ENCODE measurements at regions not wholly inside any gene's neighbourhood (a gene's known extent, or its start where the extent isn't known, plus 50 kb on each side); places are given as distances from the start of the nearest gene placed in this dataset.
A peak's percentile ranks its signal among the peaks of the same experiment; 100 is the strongest.
"Not testable (repeated sequence)": the region's sequence is repeated elsewhere in the genome, so short reads cannot be mapped to it uniquely, and the experiment has no call there.

GRCh38 chr6:141498977-141499376 lies 633.7 kb upstream of the GJE1 start:
- DNase-seq (ENCODE audit: low read depth): no peak

- DNase-seq (ENCODE audit: low read depth): no peak
Measured at GRCh38 chr6:141492521-141493284, 640.0 kb upstream of the GJE1 start.

- no peak for DNase-seq (ENCODE audit: low read depth)
Measured at GRCh38 chr6:141491684-141492083, 641.0 kb upstream of the GJE1 start.

GRCh38 chr6:141490982-141491381 lies 641.7 kb upstream of the GJE1 start:
- DNase-seq (ENCODE audit: low read depth): no peak

- no peak for DNase-seq (ENCODE audit: low read depth)
Measured at GRCh38 chr6:141488488-141488887, 644.2 kb upstream of the GJE1 start.

GRCh38 chr6:141486942-141487341 lies 645.8 kb upstream of the GJE1 start:
- DNase-seq (ENCODE audit: low read depth): no peak

GRCh38 chr6:141484711-141485110 lies 648.0 kb upstream of the GJE1 start:
- DNase-seq (ENCODE audit: low read depth): no peak

- DNase-seq (ENCODE audit: low read depth): peak; percentile 87
Measured at GRCh38 chr6:141483598-141484061, 649.1 kb upstream of the GJE1 start.

GRCh38 chr6:141482796-141483597 lies 649.7 kb upstream of the GJE1 start:
- no peak for DNase-seq (ENCODE audit: low read depth)

GRCh38 chr6:141475259-141475658 lies 657.5 kb upstream of the GJE1 start:
- DNase-seq (ENCODE audit: low read depth): no peak

GRCh38 chr6:141472162-141472928 lies 660.4 kb upstream of the GJE1 start:
- no peak for DNase-seq (ENCODE audit: low read depth)

GRCh38 chr6:141470810-141471209 lies 661.9 kb upstream of the GJE1 start:
- no peak for DNase-seq (ENCODE audit: low read depth)

- peak; percentile 62 for DNase-seq (ENCODE audit: low read depth)
Measured at GRCh38 chr6:141467881-141468280, 664.8 kb upstream of the GJE1 start.

- no peak for DNase-seq (ENCODE audit: low read depth)
Measured at GRCh38 chr6:141467041-141467440, 665.7 kb upstream of the GJE1 start.

GRCh38 chr6:141464896-141465295 lies 667.8 kb upstream of the GJE1 start:
- DNase-seq (ENCODE audit: low read depth): no peak

- DNase-seq (ENCODE audit: low read depth): no peak
Measured at GRCh38 chr6:141464490-141464889, 668.2 kb upstream of the GJE1 start.

GRCh38 chr6:141463237-141463977 lies 669.3 kb upstream of the GJE1 start:
- no peak for DNase-seq (ENCODE audit: low read depth)

GRCh38 chr6:141460743-141461484 lies 671.8 kb upstream of the GJE1 start:
- DNase-seq (ENCODE audit: low read depth): no peak

GRCh38 chr6:141460245-141460644 lies 672.5 kb upstream of the GJE1 start:
- not testable (repeated sequence) for DNase-seq (ENCODE audit: low read depth)

- DNase-seq (ENCODE audit: low read depth): not testable (repeated sequence)
Measured at GRCh38 chr6:141457984-141458383, 674.7 kb upstream of the GJE1 start.

GRCh38 chr6:141452354-141452686 lies 680.4 kb upstream of the GJE1 start:
- DNase-seq (ENCODE audit: low read depth): no peak
